NB4 (cell line): ENCODE measurements at regions not wholly inside any gene's neighbourhood (a gene's known extent, or its start where the extent isn't known, plus 50 kb on each side); places are given as distances from the start of the nearest gene placed in this dataset.

Source experiments
- CTCF ChIP-seq: IDR thresholded peaks from one replicate; pipeline ENCODE4 v1.5.1; 2012; ENCODE audit warnings: low read depth, low read length
- MAX ChIP-seq: IDR thresholded peaks from 2 replicates; pipeline ENCODE4 v1.6.1; 2011; ENCODE audit warnings: low read depth, low read length
- MYC ChIP-seq: IDR thresholded peaks from 2 replicates; pipeline ENCODE4 v1.6.1; 2011; ENCODE audit warnings: low read depth, low read length
- POLR2A ChIP-seq: IDR thresholded peaks from 2 replicates; pipeline ENCODE4 v1.6.1; 2011; ENCODE audit warnings: mild to moderate bottlenecking; ENCODE audit not compliant: insufficient read length; ENCODE audit errors: extremely low read depth

- TF ChIP-seq CTCF (no peak), POLR2A (no peak), MAX (no peak), MYC (no peak)
These were observed 200.7 kb upstream of the CDH12 start for GRCh38 chr5:23053846-23054245.
